ENCODE measurements at regions not wholly inside any gene's neighbourhood (a gene's known extent, or its start where the extent isn't known, plus 50 kb on each side); places are given as distances from the start of the nearest gene placed in this dataset.
"Not testable (repeated sequence)": the region's sequence is repeated elsewhere in the genome, so short reads cannot be mapped to it uniquely, and the experiment has no call there.

- not testable (repeated sequence) for TF ChIP-seq ESRRA (CRISPR knock-in tag; IDR thresholded peaks at IDR 0.05; ENCODE audit: borderline replicate concordance); ATF3 (CRISPR knock-in tag; conservative IDR thresholded peaks at IDR 0.05); CTCF (IDR thresholded peaks at IDR 0.05); NR2C2 (CRISPR knock-in tag; IDR thresholded peaks at IDR 0.05); NR3C1 (CRISPR knock-in tag; conservative IDR thresholded peaks at IDR 0.05; ENCODE audit: low read depth); E2F5 (CRISPR knock-in tag; IDR thresholded peaks at IDR 0.05)
Measured at GRCh38 chr7:53385239-53385638, 349.8 kb downstream of the POM121L12 start.

All from WTC11 (cell line).